Chondrocyte (in vitro differentiated cells): ENCODE measurements at regions not wholly inside any gene's neighbourhood (a gene's known extent, or its start where the extent isn't known, plus 50 kb on each side); places are given as distances from the start of the nearest gene placed in this dataset.

Source experiments
- DNase-seq: peaks from one replicate; pipeline ENCODE4 v3.0.0; 2021; ENCODE audit warnings: mixed read lengths, low spot score
- H3K27ac Mint-ChIP-seq: one replicate; pipeline ENCODE4 v1.8.0; 2021; ENCODE audit warnings: mild to moderate bottlenecking, moderate library complexity, mixed read lengths; ENCODE audit not compliant: unreplicated experiment
- H3K27me3 Mint-ChIP-seq: 2 replicates; pipeline ENCODE4 v1.8.0; 2021; ENCODE audit warnings: low read depth, mixed read lengths
- H3K36me3 Mint-ChIP-seq: 2 replicates; pipeline ENCODE4 v1.8.0; 2021; ENCODE audit warnings: low read depth, mixed read lengths
- H3K4me1 Mint-ChIP-seq: 2 replicates; pipeline ENCODE4 v1.8.0; 2021; ENCODE audit warnings: low read depth, mild to moderate bottlenecking, mixed read lengths
- H3K4me3 Mint-ChIP-seq: one replicate; pipeline ENCODE4 v1.8.0; 2021; ENCODE audit warnings: mild to moderate bottlenecking, moderate library complexity, mixed read lengths; ENCODE audit not compliant: unreplicated experiment
- H3K9me3 Mint-ChIP-seq: 2 replicates; pipeline ENCODE4 v1.8.0; 2021; ENCODE audit warnings: low read depth, mixed read lengths
- TF ChIP-seq, protein P1 (sequence below): fragments of 200-600 bp; sonication (generic); IDR thresholded peaks from 2 replicates; pipeline ENCODE4 v1.5.0; 2021; ENCODE audit warnings: antibody characterized with exemption, mild to moderate bottlenecking, moderate library complexity

- TF ChIP-seq, protein P1, sequence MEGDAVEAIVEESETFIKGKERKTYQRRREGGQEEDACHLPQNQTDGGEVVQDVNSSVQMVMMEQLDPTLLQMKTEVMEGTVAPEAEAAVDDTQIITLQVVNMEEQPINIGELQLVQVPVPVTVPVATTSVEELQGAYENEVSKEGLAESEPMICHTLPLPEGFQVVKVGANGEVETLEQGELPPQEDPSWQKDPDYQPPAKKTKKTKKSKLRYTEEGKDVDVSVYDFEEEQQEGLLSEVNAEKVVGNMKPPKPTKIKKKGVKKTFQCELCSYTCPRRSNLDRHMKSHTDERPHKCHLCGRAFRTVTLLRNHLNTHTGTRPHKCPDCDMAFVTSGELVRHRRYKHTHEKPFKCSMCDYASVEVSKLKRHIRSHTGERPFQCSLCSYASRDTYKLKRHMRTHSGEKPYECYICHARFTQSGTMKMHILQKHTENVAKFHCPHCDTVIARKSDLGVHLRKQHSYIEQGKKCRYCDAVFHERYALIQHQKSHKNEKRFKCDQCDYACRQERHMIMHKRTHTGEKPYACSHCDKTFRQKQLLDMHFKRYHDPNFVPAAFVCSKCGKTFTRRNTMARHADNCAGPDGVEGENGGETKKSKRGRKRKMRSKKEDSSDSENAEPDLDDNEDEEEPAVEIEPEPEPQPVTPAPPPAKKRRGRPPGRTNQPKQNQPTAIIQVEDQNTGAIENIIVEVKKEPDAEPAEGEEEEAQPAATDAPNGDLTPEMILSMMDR = no peak
- H3K4me1 Mint-ChIP-seq = no peaks in the 10 kb centered on the region
- no peaks in the 10 kb centered on the region for H3K9me3 Mint-ChIP-seq
- H3K27ac Mint-ChIP-seq = no peak overlapping the region
- H3K4me3 Mint-ChIP-seq = no peak overlapping the region
- H3K36me3 Mint-ChIP-seq = no peaks in the 10 kb centered on the region
- DNase-seq = no peak
- H3K27me3 Mint-ChIP-seq = peaks cover 8% of the 10 kb centered on the region
Observed at GRCh38 chr13:82129281-82129680, 1753.0 kb downstream of the SLITRK1 start.

DNA sequence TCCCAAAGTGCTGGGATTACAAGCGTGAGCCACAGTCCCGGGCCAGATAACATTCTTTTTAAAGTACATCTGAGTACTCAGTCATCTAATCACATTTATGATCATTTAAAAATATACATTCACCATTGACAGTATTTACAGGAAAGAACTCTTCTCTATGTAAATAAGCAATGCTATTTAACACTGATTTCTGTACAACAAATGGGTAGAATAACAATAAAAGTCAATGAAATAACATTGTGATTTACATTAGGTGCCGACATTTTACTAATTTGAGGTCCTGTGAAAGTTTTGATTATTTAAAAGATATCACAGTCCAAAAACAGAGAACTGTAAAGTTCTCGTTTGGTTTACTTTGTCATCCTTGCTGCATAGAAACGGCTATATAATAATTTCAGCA is 1763.7 kb downstream of the SLITRK1 start:
- no peaks in the 10 kb centered on the region for H3K4me1 Mint-ChIP-seq
- no peak overlapping the region for H3K27ac Mint-ChIP-seq

GRCh38 chr13:82116422-82116989 is 1765.8 kb downstream of the SLITRK1 start:
- no peaks in the 10 kb centered on the region for H3K4me1 Mint-ChIP-seq
- TF ChIP-seq, protein P1 = no peak
- H3K27me3 Mint-ChIP-seq = no peaks in the 10 kb centered on the region
- no peak overlapping the region for H3K27ac Mint-ChIP-seq
- no peak overlapping the region for H3K4me3 Mint-ChIP-seq
- no peak for DNase-seq
- H3K9me3 Mint-ChIP-seq = peaks cover 3% of the 10 kb centered on the region
- no peaks in the 10 kb centered on the region for H3K36me3 Mint-ChIP-seq

More for the DNA sequence above, 1763.7 kb downstream of the SLITRK1 start:
- no peak for DNase-seq
- no peaks in the 10 kb centered on the region for H3K9me3 Mint-ChIP-seq
- no peaks in the 10 kb centered on the region for H3K27me3 Mint-ChIP-seq
- no peak overlapping the region for H3K4me3 Mint-ChIP-seq
- TF ChIP-seq, protein P1 = no peak
- no peaks in the 10 kb centered on the region for H3K36me3 Mint-ChIP-seq

DNA sequence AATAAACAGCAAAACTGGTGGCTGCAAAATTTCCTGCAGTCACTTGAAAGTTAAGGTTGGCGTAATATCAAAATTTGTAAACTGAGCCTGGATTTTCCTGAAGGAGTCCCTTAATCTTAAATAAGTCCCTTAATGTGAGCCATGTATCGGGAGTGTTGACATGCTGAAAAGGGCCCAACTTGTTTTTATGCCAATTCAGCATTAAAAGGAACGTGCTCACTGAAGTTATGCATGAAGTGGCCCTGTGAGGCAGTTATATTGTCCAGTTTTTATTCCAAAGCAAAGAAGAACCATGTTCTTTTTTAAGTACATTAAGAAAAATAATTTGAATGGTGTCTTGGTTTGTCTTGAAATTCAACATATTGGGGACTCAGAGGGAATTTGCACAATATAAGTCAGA is 1766.9 kb downstream of the SLITRK1 start:
- TF ChIP-seq, protein P1 = no peak
- DNase-seq = no peak
- Mint-ChIP-seq H3K9me3 (peaks cover 9% of the 10 kb centered on the region), H3K36me3 (no peaks in the 10 kb centered on the region), H3K4me3 (no peak overlapping the region), H3K4me1 (no peaks in the 10 kb centered on the region), H3K27me3 (no peaks in the 10 kb centered on the region), H3K27ac (no peak overlapping the region)

- Mint-ChIP-seq H3K36me3 (no peaks in the 10 kb centered on the region), H3K27me3 (no peaks in the 10 kb centered on the region), H3K27ac (no peak overlapping the region), H3K4me3 (no peak overlapping the region), H3K9me3 (peaks cover 11% of the 10 kb centered on the region), H3K4me1 (no peaks in the 10 kb centered on the region)
- DNase-seq = no peak
- TF ChIP-seq, protein P1 = no peak
Observed at GRCh38 chr13:82096256-82096655, 1755.3 kb upstream of the SPRY2 start.
